Activated CD4-positive, CD25-positive, alpha-beta regulatory T cell (primary cell): ENCODE measurements at regions not wholly inside any gene's neighbourhood (a gene's known extent, or its start where the extent isn't known, plus 50 kb on each side); places are given as distances from the start of the nearest gene placed in this dataset.

Experiments used
- DNase-seq, 4 experiments: peaks; one replicate each; lab custom pipeline; 2025; lab: John Stamatoyannopoulos, UW

DNA sequence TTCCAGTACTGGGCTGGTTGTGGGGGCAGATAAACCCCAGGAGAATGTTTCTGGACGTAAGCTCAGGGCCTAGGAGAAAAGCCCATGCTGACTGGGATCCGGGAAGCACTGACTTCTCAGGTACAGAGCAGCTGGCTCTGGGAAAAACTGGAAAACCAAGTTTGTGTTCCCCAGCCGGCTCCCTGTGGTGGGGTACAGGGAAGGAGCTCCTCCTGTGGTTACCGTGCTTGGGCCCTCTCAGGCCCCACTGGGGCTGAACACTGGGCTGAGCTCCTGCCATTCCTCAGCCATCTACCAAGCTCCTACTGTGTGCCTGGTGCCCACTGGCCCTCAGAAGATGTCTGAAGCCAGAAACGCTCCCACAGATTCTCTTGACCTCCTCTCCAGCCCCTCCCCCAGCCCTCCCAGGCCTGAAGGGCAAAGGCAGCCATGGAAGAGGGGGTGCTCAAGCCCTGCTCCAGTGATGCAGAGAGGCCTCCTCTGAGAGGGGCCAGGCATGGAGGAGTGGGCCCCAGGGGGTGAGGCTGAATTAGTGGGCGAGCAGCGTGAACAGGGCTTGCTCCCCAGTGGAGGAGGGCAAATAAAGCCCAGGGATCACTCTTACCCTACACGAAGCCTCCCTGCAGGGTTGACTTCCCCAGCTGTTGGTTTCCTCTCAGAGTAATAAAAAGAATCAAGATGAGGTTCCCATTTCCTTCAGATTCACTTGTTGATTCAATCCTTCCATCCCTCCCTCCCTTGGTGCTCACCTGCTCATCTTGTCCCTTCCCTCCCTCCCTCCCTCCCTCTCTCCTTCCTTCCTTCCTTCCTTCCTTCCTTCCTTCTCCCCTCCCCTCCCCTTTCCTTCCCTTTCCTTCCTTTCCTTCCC, 100.0 kb downstream of the VEGFA start:
- DNase-seq = no peak

DNA sequence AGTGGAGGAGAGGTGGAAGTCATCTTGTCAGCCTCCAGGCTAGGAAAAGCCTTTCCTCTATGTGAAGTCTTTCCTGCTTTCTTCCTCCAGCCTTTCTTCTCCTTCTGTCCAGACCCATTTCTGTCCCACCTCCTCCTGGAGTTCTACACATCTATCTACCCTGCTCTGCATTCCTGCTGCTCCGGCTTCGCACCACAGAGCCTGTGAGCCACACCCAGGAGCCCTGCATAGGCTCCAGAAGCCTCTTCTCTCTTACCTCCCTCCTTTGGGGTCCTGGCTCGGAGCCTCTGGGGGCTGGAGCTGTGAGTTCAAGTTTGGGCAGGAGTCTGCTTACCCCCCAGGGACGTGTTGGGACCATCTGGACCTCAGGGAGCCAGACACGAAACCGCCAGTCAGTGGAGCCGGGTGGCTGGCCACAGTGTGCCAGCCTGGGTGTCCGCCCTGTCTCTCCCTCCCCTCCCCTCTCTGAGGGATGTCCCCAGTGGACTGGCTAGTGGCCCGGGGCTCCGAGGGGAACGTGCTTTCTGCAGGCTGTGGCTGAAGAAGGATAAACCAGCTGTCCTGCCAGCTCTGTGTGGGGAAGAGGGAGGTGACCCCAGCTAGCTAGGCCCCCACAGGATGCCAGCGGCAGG, 99.2 kb downstream of the VEGFA start:
- no peak for DNase-seq

DNA sequence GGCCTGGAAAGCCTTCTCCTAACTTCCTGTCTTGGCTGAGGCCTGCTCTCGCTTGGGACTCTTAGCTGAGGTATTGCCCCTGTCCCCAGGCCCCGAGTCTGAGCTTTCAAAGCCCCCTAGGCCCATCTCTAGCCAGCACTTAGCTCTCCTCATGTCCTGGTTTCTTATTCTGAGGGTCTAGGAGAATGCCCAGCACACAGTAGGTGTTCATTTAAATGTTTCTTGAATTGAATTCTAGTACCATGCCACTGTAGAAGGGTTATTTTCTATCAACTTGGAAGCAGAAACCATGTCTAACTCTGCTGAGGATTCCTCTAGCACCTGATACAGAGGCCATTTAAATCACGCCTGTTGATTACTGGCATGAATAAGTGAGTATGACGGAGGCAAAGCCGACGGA, 98.5 kb downstream of the VEGFA start:
- no peak for DNase-seq

DNA sequence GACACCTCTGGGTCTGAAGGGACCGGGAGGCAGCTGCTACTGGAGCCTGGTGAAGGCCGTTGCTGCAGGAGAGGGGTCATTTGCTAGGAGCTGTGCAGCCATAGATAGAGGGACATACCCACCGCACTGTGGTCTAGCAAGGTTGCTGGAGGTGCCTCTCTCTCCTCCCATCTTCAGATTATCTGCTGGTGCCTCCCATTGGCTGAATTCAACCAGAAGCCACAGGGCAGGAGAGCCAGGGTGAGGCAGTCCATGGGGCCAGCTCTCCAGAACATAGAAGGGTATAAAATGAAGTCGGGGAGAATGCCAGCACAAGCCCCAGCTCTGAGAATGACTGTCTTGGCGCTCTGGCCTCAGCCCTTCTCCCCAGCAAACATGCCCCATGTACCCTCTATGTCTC, 98.0 kb downstream of the VEGFA start:
- DNase-seq = no peak

DNA sequence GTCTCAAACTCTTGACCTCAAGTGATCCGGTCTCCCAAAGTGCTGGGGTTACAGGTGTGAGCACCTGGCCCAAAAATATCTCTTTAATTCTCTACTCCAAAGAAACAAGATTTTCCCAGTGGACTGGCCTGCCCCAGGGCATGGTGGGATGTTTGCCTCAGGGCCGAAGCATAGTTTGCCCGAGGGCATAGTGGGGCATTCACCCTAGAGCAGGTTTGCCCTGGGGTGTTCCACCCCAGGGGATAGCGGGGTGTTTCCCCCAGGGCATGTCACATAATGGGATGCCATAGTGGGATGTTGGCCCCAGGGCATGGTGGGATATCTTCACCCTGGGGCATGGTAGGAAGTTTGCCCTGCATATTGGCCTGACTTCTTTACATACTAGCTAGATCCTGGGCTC, 97.2 kb downstream of the VEGFA start:
- no peak for DNase-seq

DNA sequence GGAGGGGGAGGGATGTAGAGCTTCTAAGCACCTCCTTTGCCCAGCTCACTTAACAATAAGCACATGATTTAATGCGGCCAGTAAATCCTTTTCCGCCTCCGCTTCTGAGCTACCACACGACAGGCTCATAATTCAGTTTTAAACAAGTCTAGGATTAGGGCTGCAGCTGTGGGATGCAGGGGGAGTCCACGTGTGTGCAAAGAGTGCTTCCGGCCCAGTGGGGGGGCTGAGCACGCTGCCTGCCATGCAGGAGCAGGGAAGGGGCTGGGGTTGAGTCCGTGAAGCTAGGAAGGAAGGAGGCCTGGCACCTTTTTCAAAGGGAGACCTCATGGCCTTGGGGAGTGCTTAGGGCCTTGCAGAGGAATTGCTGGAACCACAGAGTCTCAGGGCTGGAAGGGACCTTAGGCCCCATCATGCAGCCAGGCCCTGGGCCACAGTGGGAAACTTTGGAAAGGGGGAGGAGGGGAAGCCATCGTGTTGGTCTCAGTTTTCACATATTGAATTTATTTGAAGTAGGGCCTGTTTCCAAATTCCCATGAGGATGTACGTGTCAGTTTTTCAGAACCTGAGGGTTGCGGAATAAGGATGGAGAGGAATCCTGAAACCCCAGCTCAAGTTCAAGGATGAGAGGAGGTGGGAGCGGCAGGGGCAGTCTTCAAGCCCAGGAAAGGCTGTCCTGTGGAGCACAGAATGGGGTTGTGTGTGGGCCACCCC, 96.1 kb downstream of the VEGFA start:
- no peak for DNase-seq

DNA sequence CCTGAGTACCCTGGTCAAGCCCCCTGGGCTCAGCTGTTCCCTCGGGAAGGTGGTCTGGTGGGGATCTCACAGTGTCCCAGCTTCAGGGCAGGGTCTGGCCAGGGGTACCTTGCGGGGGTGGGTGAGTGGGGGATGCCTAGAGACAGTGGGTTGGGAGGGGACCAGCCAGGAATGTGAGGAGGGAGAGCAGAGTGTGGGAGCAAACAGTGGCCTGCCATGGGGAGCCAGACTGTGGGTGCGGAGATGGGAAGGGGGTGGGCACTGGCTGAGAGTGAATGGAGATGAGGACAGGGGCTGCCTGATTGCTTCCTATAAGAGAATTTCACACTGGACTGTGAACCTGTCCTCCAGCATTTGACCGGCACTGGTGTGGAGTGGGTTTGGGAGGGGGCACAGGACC, 95.1 kb downstream of the VEGFA start:
- no peak for DNase-seq

DNA sequence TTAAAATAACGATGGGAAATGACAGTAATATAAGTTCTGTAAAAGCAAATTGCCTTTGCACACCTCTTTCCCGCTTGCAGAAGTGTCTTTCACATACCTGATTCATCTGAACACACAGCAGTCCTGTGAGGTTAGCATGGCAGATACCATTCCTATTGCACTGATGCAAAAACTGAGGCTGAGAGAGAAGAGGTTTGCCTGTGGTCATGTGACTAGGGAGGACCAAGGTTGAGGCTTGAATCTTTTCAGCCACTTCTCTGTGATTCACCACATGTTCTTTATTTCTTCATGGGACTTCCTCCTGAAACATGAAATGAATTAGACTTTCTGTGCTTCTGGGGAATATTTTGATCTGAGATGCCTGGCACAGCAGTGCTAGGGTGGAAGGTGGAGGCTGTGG, 92.9 kb downstream of the VEGFA start:
- no peak for DNase-seq

DNA sequence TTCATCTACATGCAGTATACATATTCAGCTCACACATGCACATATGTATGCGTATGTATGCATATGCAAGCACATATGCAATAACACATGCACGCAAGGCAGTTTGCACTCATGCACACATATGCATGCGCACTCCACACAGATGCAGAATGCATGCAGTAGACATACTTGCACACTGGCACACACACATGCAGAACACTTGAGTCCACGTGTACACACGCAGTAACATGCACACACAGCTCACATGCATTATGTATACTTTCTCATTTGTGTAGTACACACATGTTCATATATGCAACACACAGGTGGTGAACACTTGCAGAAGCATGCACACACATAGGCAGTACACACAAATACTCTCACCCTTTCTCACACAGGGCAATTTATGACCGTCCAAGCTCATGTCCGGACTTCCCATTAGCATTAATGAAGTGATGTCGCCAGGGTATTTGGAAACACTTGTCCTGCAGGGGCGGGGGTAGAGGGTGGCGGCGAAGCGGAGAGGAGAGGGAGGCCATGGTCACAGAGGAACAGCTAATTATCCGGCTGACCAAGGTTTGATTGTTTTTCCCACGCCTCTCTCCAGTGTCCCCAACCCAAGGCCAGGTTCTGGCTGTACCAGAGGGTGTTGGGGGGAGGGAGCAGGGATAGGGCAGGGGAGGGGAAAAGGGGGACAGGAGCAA, 91.3 kb downstream of the VEGFA start:
- no peak for DNase-seq

DNA sequence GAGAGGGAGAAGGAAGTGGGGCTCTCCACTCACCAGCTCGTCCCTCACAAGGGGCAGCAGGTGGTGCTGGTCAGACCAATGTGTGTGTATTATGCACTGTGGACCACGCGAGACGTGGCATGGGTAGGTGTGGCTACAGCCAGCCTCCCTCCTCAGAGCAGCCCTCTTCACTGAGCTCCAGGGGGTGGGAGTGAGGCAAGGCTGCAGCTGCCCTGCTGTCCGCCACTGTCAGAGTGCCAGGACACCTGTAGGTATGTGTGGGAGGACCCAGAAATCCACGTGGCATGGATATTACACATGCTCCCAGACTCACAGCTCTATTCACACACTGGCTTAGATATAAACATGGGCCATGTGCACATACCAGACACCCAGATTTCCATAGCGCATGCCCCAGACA, 90.3 kb downstream of the VEGFA start:
- DNase-seq = no peak

DNA sequence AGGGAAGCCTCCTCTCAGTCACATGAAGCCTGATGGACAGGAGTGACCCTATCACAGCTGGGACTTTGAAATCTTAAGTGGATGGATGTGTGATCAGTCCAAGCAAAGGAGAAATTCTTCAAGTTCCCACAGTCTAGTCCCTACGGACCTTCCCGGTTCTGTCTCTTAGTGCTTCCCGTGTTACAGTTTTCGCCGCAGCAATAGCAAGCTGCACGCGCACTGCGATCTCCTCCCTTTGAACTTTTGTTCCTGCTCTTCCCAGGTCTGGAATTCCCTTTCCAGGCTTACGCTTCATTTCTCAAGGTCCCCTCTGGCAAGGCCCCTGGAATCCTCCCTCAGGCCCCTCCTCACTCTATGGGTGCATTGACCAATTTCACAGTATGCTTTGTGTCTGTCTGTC, 89.2 kb downstream of the VEGFA start:
- no peak for DNase-seq

DNA sequence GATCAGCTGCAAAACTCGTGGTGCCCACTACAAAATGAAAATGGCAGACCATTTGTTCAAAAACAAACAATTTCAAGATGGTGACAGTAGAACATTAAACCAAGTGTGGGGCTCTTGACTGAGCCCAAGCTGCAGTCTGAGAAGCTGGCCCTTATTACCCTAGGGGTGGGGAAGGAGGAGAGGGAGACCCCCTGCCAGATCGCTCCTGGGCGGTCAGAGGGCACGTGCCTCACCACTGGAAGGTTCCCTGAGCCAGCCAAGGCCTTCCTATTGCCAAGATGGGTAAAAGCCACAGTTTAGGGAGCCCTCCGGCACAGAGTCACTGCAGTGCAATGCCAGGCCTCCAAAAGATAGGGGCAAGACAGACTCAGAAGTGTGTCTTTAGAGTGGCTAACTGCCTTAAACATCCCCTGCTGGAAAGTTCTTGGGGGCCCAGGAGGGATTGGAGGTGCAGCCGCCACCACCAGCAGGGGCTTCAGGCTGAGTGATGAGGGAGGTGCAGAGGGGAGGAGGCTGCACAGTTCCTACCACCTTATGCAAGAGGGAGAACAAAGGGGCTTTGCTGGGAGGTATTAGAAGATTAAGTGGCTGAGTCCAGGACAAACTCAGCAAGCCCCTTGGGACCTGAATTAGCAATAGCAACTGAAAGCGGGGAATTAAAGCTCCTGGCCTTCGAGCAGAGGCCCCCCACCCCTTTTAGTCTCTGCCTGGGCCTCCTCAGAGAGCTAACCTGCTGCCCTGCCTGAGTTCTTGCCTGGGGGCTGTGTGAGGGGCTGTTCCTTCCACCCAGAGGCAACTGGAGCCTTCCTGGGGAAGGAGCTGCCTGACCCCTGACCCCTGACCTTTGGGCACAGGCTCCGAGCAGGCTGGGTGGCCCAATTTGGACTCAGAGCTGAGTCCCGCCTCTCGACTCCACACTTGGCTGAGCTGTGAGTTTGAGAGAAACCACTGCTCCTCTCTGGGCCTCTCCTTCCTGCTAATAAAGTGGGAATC, 88.4 kb downstream of the VEGFA start:
- no peak for DNase-seq

DNA sequence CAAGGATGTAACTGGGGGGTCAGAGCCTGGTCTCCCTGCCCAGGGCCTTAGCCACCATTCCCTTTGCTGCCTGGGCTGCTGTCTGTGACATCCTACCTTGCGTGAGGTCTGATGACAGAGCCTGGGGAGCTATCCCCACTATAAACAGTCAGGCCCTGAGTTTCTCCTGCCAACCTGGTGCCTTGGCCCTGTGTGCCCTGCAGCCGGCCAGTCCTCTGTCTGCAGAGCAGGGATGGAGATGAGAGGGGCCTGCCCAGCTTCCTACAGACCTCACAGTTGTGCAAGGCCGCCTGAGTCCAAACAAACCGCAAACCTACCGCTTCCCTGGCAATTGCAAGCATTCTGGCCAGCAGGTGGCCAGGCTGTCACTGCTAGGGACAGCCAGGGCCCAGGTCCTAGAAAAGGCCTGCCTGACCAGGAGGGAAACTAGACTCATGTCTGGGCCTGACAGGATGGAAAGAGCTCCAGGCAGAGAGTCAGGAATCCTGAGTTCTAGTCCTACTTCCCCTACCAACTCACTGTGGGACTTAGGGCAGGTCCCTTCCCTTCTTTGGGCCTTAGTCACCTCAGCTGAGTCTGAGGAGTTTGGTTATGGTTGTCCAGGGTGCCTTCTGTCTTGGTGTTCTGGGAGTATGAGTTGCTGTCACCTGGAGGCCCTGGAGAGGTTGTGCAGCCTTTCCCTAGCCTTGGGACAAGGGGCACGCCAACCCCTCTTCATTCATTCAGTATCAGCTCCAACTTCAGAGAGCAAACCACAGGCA, 86.2 kb downstream of the VEGFA start:
- DNase-seq = no peak

DNA sequence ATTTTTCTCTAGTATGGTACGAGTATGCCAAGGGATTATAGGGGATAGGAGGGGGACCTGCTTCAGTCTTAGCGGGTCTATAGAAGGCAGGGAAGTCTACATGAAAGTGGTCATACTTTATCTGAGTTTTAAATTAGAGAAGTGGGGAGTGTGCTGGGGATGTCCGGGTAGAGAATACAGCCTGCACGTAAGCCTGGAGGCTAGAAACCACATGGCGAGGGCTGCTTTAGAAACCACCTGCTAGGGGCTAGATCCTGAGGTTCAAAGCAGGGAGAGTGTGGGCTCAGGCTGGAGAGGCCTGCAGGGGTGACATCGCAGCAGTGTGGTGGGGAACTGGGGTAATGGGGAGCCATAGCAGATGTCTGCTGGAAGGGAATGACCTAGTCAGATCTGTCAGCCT, 85.2 kb downstream of the VEGFA start:
- no peak for DNase-seq

DNA sequence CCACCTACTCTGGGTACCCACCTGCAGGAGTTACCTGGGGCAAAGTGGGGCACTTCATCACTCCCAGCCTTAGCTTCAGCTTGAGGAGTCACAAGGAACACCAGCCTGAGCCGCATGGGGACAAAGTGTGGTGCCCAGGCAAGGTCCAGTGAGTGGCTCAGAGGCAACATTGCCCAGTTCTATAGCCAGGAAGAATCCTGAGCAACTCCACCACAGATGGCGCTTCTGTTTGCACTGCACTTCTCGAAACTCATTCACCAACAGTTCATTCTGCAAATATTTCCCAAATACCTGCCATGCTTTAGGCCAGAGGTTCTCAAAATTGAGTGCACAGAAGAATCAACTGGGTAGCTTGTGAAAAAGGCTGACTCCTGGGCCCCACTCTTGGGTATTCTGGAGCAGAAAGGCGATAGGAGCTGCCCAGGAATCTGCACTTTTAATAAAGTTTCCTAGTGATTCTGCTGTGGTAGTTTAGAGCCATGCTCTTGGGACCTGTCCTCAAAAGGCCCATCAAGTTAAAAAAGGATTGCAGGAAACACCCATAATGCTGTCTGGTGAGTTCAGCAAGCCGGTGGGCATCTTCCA, 83.1 kb downstream of the VEGFA start:
- no peak for DNase-seq

DNA sequence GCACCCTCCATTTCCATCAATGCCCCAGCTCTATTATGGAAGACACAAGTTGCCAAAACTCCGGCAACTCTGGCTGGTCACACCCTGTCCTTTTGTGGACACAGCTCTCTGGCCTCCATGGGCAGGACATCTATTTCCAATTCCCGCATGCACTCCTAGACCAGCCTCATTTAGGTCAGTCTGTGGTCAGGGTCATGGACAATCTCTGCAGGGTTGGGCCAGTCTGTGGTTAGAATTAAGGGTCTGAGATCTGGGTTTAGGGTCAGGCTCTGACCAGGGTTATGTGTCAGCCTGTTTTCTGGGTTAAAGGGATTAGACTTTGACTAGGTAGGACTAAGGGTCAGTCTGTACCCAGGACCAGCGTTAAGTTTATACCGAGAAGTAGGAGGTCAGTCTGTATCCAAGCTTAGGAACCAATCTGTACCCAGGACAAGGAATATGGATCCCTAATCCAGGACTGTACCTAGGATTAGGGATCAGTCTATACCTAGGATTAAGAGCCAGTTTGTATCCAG, 82.4 kb downstream of the VEGFA start:
- no peak for DNase-seq

DNA sequence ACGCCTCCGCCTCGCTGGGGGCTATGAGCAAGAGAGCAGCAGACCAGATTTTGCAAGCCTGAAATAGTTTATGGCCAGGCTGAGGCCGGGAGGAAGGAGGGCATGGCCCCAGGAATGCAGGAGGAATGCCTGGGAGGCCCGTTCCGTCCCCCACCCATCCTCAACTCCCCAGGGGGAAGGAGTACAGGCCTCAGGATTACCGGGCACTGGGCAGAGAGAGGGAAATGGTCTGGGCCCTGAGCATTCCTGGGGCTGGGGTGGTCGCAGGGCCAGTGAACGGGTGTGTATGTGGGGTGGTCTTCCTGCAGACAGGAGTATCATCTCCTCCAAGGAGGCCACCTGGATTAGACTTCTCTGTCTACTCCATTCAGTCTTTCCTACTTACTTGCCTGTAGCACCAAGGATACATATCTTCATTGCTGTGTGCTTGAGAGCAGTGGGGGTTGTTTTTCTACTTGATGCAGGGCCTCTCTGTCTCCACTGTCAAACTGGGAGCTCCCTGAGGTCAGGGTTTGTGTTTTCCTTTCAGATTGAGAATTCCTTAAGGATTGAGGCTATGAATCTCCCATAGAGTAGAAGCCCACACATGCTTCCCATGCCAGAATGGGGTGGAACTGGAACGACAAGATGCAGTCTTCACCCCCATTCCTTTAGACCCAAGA, 81.3 kb downstream of the VEGFA start:
- DNase-seq = no peak

DNA sequence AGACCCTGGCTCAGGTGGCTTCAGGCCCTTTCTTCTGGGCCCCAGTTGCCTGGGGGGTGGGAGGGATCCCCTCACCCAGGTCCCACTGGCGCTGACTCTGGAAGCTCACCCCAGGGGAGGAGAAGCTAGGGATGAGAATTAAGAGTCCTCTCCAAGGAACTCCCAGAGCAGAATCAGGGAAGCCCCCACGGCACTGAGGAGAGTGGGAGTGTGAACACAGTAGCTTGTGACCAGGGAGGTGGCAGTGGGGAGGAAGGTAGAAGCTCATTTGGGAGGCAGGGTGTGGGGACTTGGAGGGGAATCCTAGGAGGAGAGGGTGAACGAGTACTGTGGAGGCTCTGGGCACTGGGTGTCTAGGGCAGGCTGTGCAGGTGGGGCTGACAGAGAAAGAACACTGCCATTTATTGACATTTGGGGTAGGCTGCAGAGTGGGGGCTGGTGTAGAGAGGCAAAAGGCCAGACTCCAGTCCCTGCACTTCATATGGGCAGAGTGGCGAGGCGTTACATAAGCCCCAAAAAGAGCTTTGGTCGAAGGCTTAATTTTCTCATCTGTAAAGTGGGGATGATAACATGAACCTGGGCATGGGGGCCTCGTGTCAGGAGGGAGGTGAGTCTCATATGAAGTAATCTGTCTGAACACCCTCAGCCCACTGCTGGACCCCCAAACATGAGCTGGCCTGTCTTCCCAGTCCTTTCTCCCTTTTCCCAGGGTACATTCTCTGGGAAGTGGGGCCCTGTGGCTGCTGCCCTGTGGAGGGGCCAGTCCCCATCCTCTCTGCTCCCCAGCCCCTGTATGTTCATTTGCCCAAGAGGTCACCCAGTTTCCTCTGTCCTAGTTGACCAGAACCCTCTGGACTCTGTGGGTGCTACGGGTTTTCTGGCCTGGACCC, 80.5 kb downstream of the VEGFA start:
- DNase-seq = no peak
